ACHN (cell line): ENCODE measurements at regions not wholly inside any gene's neighbourhood (a gene's known extent, or its start where the extent isn't known, plus 50 kb on each side); places are given as distances from the start of the nearest gene placed in this dataset.

ENCODE experiments used
- DNase-seq: peaks from one replicate; pipeline ENCODE4 v3.0.0-alpha.2; 2015
- in situ Hi-C: cut with HindIII; loops from 2 replicates; pipeline ENCODE4 v1.10.0; 2017; ENCODE audit warnings: low sequenced_read_pairs, low pct_ligation_motif_present, low pct_unique_long_range_greater_than_20kb

- DNase-seq = no peak
- in situ Hi-C loops = no loop called here
Observed at GRCh38 chr11:127643268-127644058, 642.9 kb upstream of the KIRREL3 start.

- no peak for DNase-seq
- in situ Hi-C loops = no loop called here
Observed at GRCh38 chr11:127640561-127641451, 640.2 kb upstream of the KIRREL3 start.

GRCh38 chr11:127639916-127640315, 639.3 kb upstream of the KIRREL3 start:
- no peak for DNase-seq
- in situ Hi-C loops = no loop called here

GRCh38 chr11:127632976-127633680, 632.6 kb upstream of the KIRREL3 start:
- in situ Hi-C loops = no loop called here
- DNase-seq = no peak

- DNase-seq = no peak
- in situ Hi-C loops = no loop called here
Observed at GRCh38 chr11:127632546-127632945, 632.0 kb upstream of the KIRREL3 start.

GRCh38 chr11:127631974-127632373, 631.4 kb upstream of the KIRREL3 start:
- DNase-seq = no peak
- in situ Hi-C loops = no loop called here

- DNase-seq = no peak
- in situ Hi-C loops = no loop called here
Observed at GRCh38 chr11:127629200-127629599, 628.6 kb upstream of the KIRREL3 start.

GRCh38 chr11:127628458-127628785, 627.9 kb upstream of the KIRREL3 start:
- no peak for DNase-seq
- in situ Hi-C loops = no loop called here

- DNase-seq = no peak
- in situ Hi-C loops = no loop called here
Observed at GRCh38 chr11:127627629-127628457, 627.3 kb upstream of the KIRREL3 start.

GRCh38 chr11:127627204-127627603, 626.6 kb upstream of the KIRREL3 start:
- DNase-seq = no peak
- in situ Hi-C loops = no loop called here

- in situ Hi-C loops = no loop called here
- no peak for DNase-seq
Observed at GRCh38 chr11:127625402-127625801, 624.8 kb upstream of the KIRREL3 start.

GRCh38 chr11:127624306-127624856, 623.8 kb upstream of the KIRREL3 start:
- in situ Hi-C loops = no loop called here

GRCh38 chr11:127622686-127623085, 622.1 kb upstream of the KIRREL3 start:
- no peak for DNase-seq
- in situ Hi-C loops = no loop called here

More at GRCh38 chr11:127624306-127624856, 623.8 kb upstream of the KIRREL3 start:
- DNase-seq = no peak

GRCh38 chr11:127620671-127621070, 620.1 kb upstream of the KIRREL3 start:
- no peak for DNase-seq
- in situ Hi-C loops = no loop called here

GRCh38 chr11:127619946-127620345, 619.4 kb upstream of the KIRREL3 start:
- in situ Hi-C loops = no loop called here
- no peak for DNase-seq

GRCh38 chr11:127618721-127619120, 618.2 kb upstream of the KIRREL3 start:
- in situ Hi-C loops = no loop called here
- DNase-seq = no peak

GRCh38 chr11:127616158-127616557, 615.6 kb upstream of the KIRREL3 start:
- no peak for DNase-seq
- in situ Hi-C loops = no loop called here

- in situ Hi-C loops = no loop called here
- DNase-seq = no peak
Observed at GRCh38 chr11:127612607-127613006, 612.0 kb upstream of the KIRREL3 start.
